ENCODE measurements at regions not wholly inside any gene's neighbourhood (a gene's known extent, or its start where the extent isn't known, plus 50 kb on each side); places are given as distances from the start of the nearest gene placed in this dataset.

- no TSS peak for BruUV-seq (replicated peaks)
- no peak overlapping the region for H4K91ac ChIP-seq (ENCODE audit: insufficient read depth, low read depth, low read length)
- ATAC-seq (ENCODE audit: low read depth) (no peak), DNase-seq (no peak)
- H3K9me1 ChIP-seq (ENCODE audit: insufficient read depth, low read length) = no peaks in the 10 kb centered on the region
- no peak overlapping the region for H3K4me2 ChIP-seq (ENCODE audit: low read depth, low read length)
- TF ChIP-seq CHD1 (IDR thresholded peaks at IDR 0.05; ENCODE audit: low read depth, low read length) (no peak), MAZ (IDR thresholded peaks at IDR 0.05; ENCODE audit: borderline replicate concordance, low read depth, low read length) (no peak), FOS (IDR thresholded peaks at IDR 0.05; ENCODE audit: low read depth, low read length) (no peak)
- H3K4ac ChIP-seq (ENCODE audit: low read depth, low read length) = no peak overlapping the region
- no peak overlapping the region for H4K5ac ChIP-seq (ENCODE audit: low read depth, low read length)
- H3K9me3 ChIP-seq (ENCODE audit: control insufficient read depth, insufficient read depth, low read length) = peaks cover 15% of the 10 kb centered on the region
- no peak overlapping the region for H4K8ac ChIP-seq (ENCODE audit: low read depth in 2 of 2, low read length in 2 of 2)
- CTCF ChIA-PET = no interaction called here
- H2AK5ac ChIP-seq (ENCODE audit: low read depth, low read length) = no peak overlapping the region
- no peak overlapping the region for H2BK5ac ChIP-seq (ENCODE audit: low read depth, low read length, poor library complexity, severe bottlenecking)
- no peaks in the 10 kb centered on the region for H3K27me3 ChIP-seq (ENCODE audit: control insufficient read depth, insufficient read depth, low read length)
- no peak overlapping the region for H2BK15ac ChIP-seq (ENCODE audit: low read depth, low read length)
- no peak overlapping the region for H3K4me3 ChIP-seq (ENCODE audit: insufficient read depth, low read depth, low read length)
- no peak overlapping the region for H3K14ac ChIP-seq (replicated peaks; ENCODE audit: low read depth, low read length)
- POLR2A ChIA-PET (ENCODE audit: unreplicated experiment) = no interaction called here
- in situ Hi-C loops (cut with MboI; ENCODE audit: low sequenced_read_pairs) (no loop called here), dilution Hi-C loops (cut with HindIII; ENCODE audit: low sequenced_read_pairs, unreplicated experiment) (no loop called here), intact Hi-C loops (cut with micrococcal nuclease) (no loop called here)
- no peak overlapping the region for H2AFZ ChIP-seq (replicated peaks; ENCODE audit: low read length, poor library complexity)
- H3K9ac ChIP-seq (ENCODE audit: low read depth, low read length) = no peak overlapping the region
- no peak overlapping the region for H2BK20ac ChIP-seq (ENCODE audit: low read depth, low read length)
- no peaks in the 10 kb centered on the region for H3K79me1 ChIP-seq (ENCODE audit: low read depth in 1 of 2, low read length in 2 of 2)
- no peaks in the 10 kb centered on the region for H4K20me1 ChIP-seq (ENCODE audit: insufficient read depth, low read length)
- H3K4me1 ChIP-seq (ENCODE audit: control insufficient read depth, insufficient read depth, low read length) = no peaks in the 10 kb centered on the region
- no peak overlapping the region for H3K23ac ChIP-seq (ENCODE audit: low read depth, low read length)
- H2AK9ac ChIP-seq (replicated peaks; ENCODE audit: low read depth, low read length, poor library complexity) = no peak overlapping the region
- H2BK120ac ChIP-seq (ENCODE audit: low read depth, low read length) = no peak overlapping the region
- no peak overlapping the region for H3K18ac ChIP-seq (ENCODE audit: low read depth, low read length)
- WGBS, 2 experiments (ENCODE audit: extremely low coverage in 2 of 2, insufficient read length in 1 of 2) = no CpG with 5 or more reads among the region's 9 CpGs
- H3K56ac ChIP-seq (ENCODE audit: extremely low read depth, insufficient read depth, low read length) = no peak overlapping the region
- H3K36me3 ChIP-seq (ENCODE audit: control insufficient read depth, insufficient read depth, low read length) = no peaks in the 10 kb centered on the region
- no peak overlapping the region for H3K27ac ChIP-seq (ENCODE audit: insufficient read depth, low read length)
Observed at GRCh38 chr17:53949473-53950090, 126.9 kb downstream of the KIF2B start.

Measured in IMR-90 (cell line).